ENCODE measurements at regions not wholly inside any gene's neighbourhood (a gene's known extent, or its start where the extent isn't known, plus 50 kb on each side); places are given as distances from the start of the nearest gene placed in this dataset.
"Not testable (repeated sequence)": the region's sequence is repeated elsewhere in the genome, so short reads cannot be mapped to it uniquely, and the experiment has no call there.

DNA sequence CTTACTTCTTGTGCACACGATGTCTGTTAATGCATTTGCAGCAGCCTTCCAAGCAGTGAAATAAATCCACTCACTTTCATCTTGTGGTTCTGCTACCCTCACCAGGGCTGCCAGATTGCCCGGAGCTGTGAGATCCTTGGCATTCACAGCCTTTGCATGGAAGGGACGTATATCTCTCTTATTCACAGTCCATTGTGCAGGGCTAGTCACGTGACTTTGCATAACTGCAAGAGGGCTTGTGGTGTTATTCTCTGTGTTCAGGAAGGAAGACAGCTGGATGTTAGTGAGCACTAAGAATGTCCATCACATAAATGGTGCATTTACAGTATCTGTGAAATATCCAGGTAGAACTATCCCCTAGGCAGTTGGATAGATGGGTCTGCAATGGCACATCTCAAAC is 96.5 kb upstream of the BEND4 start:
- TF ChIP-seq ZNF274 (IDR thresholded peaks at IDR 0.05; ENCODE audit: low read depth, low read length) (no peak), SUZ12 (IDR thresholded peaks at IDR 0.05; ENCODE audit: extremely low read depth, insufficient read depth, insufficient read length) (no peak), YY1 (IDR thresholded peaks at IDR 0.05; ENCODE audit: insufficient read depth, insufficient read length) (no peak)
- H3K36me3 ChIP-seq (ENCODE audit: insufficient read depth, insufficient read length, low read length), result no peaks in the 10 kb centered on the region
- no peaks in the 10 kb centered on the region for H3K27me3 ChIP-seq (ENCODE audit: insufficient read depth, insufficient read length)
- H3K9me3 ChIP-seq (ENCODE audit: insufficient read depth, low read length), result no peaks in the 10 kb centered on the region
- no peak for DNase-seq (ENCODE audit: low read depth, low spot score)
- H3K4me3 ChIP-seq (ENCODE audit: insufficient read length, low read depth), result no peak overlapping the region
- H3K4me1 ChIP-seq (ENCODE audit: insufficient read depth, insufficient read length), result no peaks in the 10 kb centered on the region
- no peak overlapping the region for H3K9ac ChIP-seq (ENCODE audit: insufficient read length, low read depth)

- Histone ChIP-seq H3K4me3 (ENCODE audit: insufficient read length, low read depth) (no peak overlapping the region), H3K4me1 (ENCODE audit: insufficient read depth, insufficient read length) (no peaks in the 10 kb centered on the region), H3K9me3 (ENCODE audit: insufficient read depth, low read length) (no peaks in the 10 kb centered on the region), H3K36me3 (ENCODE audit: insufficient read depth, insufficient read length, low read length) (no peaks in the 10 kb centered on the region), H3K9ac (ENCODE audit: insufficient read length, low read depth) (no peak overlapping the region), H3K27me3 (ENCODE audit: insufficient read depth, insufficient read length) (no peaks in the 10 kb centered on the region)
- TF ChIP-seq SUZ12 (IDR thresholded peaks at IDR 0.05; ENCODE audit: extremely low read depth, insufficient read depth, insufficient read length) (no peak), ZNF274 (IDR thresholded peaks at IDR 0.05; ENCODE audit: low read depth, low read length) (no peak), YY1 (IDR thresholded peaks at IDR 0.05; ENCODE audit: insufficient read depth, insufficient read length) (no peak)
- DNase-seq (ENCODE audit: low read depth, low spot score), result no peak
These were observed 99.9 kb upstream of the BEND4 start for GRCh38 chr4:42252315-42252714.

DNA sequence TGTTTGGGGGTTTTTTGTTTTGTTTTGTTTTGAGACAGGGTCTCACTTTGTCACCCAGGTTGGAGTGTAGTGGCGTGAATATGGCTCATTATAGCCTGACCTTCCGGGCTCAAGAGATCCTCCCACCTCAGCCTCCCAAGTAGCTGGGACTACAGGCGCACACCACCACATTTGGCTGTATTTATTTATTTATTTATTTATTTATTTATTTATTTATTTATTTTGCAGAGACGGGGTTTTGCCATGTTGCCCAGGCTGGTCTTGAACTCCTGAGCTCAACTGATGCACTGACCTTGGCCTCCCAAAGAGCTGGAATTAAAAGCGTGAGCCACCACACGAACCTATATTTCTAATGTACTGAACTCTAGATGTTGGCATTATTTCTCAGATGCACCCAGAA is 105.2 kb upstream of the BEND4 start:
- not testable (repeated sequence) for H3K9ac ChIP-seq (ENCODE audit: insufficient read length, low read depth); H3K27me3 ChIP-seq (ENCODE audit: insufficient read depth, insufficient read length); DNase-seq (ENCODE audit: low read depth, low spot score); H3K36me3 ChIP-seq (ENCODE audit: insufficient read depth, insufficient read length, low read length); H3K9me3 ChIP-seq (ENCODE audit: insufficient read depth, low read length); H3K4me1 ChIP-seq (ENCODE audit: insufficient read depth, insufficient read length); H3K4me3 ChIP-seq (ENCODE audit: insufficient read length, low read depth)

- Histone ChIP-seq H3K9ac (ENCODE audit: insufficient read length, low read depth) (no peak overlapping the region), H3K4me1 (ENCODE audit: insufficient read depth, insufficient read length) (no peaks in the 10 kb centered on the region), H3K27me3 (ENCODE audit: insufficient read depth, insufficient read length) (no peaks in the 10 kb centered on the region), H3K4me3 (ENCODE audit: insufficient read length, low read depth) (no peak overlapping the region), H3K36me3 (ENCODE audit: insufficient read depth, insufficient read length, low read length) (no peaks in the 10 kb centered on the region), H3K9me3 (ENCODE audit: insufficient read depth, low read length) (peaks cover 23% of the 10 kb centered on the region; the same call in 1 of the 2 replicates)
- no peak for DNase-seq (ENCODE audit: low read depth, low spot score)
- TF ChIP-seq YY1 (IDR thresholded peaks at IDR 0.05; ENCODE audit: insufficient read depth, insufficient read length) (no peak), SUZ12 (IDR thresholded peaks at IDR 0.05; ENCODE audit: extremely low read depth, insufficient read depth, insufficient read length) (no peak), ZNF274 (IDR thresholded peaks at IDR 0.05; ENCODE audit: low read depth, low read length) (no peak)
These were observed 110.4 kb upstream of the BEND4 start for GRCh38 chr4:42262701-42263490.

DNA sequence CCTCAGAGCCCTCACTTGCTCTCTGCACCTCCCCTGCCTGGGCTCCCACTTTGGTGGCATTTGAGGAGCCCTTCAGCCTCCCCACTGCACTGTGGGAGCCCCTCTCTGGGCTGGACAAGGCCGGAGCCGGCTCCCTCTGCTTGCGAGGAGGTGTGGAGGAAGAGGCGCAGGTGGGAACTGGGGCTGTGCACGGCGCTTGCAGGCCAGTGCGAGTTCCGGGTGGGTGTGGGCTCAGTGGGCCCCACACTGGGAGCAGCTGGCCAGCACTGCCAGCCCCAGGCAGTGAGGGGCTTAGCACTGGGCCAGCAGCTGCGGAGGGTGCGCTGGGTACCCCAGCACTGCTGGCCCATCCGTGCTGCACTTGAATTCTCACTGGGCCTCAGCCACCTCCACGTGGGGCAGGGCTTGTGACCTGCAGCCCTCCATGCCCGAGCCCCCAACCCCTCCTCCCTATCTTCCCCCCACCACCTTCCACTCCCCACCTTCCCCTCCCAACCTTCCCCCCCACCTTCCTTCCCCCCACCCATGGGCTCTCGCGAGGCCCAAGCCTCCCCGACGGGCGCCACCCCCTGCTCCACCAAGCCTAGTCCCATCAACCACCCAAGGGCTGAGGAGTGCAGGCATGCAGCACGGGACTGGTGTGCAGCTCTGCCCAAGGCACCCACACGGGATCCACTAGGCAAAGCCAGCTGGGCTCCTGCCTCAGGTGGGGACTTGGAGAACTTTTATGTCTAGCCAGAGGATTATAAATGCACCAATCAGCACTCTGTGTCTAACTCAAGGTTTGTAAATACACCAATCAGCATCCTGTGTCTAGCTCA is 113.5 kb upstream of the BEND4 start:
- H3K36me3 ChIP-seq (ENCODE audit: insufficient read depth, insufficient read length, low read length), result no peaks in the 10 kb centered on the region
- no peaks in the 10 kb centered on the region for H3K27me3 ChIP-seq (ENCODE audit: insufficient read depth, insufficient read length)
- TF ChIP-seq ZNF274 (IDR thresholded peaks at IDR 0.05; ENCODE audit: low read depth, low read length) (no peak), SUZ12 (IDR thresholded peaks at IDR 0.05; ENCODE audit: extremely low read depth, insufficient read depth, insufficient read length) (no peak), YY1 (IDR thresholded peaks at IDR 0.05; ENCODE audit: insufficient read depth, insufficient read length) (no peak)
- H3K9me3 ChIP-seq (ENCODE audit: insufficient read depth, low read length), result peaks cover 23% of the 10 kb centered on the region; the same call in 1 of the 2 replicates
- H3K4me1 ChIP-seq (ENCODE audit: insufficient read depth, insufficient read length), result no peaks in the 10 kb centered on the region
- no peak for DNase-seq (ENCODE audit: low read depth, low spot score)
- no peak overlapping the region for H3K9ac ChIP-seq (ENCODE audit: insufficient read length, low read depth)
- H3K4me3 ChIP-seq (ENCODE audit: insufficient read length, low read depth), result no peak overlapping the region

- peaks cover 33% of the 10 kb centered on the region; the same call in 1 of the 2 replicates for H3K9me3 ChIP-seq (ENCODE audit: insufficient read depth, low read length)
- no peak for DNase-seq (ENCODE audit: low read depth, low spot score)
- no peaks in the 10 kb centered on the region for H3K4me1 ChIP-seq (ENCODE audit: insufficient read depth, insufficient read length)
- no peak overlapping the region for H3K9ac ChIP-seq (ENCODE audit: insufficient read length, low read depth)
- H3K4me3 ChIP-seq (ENCODE audit: insufficient read length, low read depth), result no peak overlapping the region
- no peaks in the 10 kb centered on the region for H3K27me3 ChIP-seq (ENCODE audit: insufficient read depth, insufficient read length)
- TF ChIP-seq ZNF274 (IDR thresholded peaks at IDR 0.05; ENCODE audit: low read depth, low read length) (no peak), SUZ12 (IDR thresholded peaks at IDR 0.05; ENCODE audit: extremely low read depth, insufficient read depth, insufficient read length) (no peak), YY1 (IDR thresholded peaks at IDR 0.05; ENCODE audit: insufficient read depth, insufficient read length) (no peak)
- H3K36me3 ChIP-seq (ENCODE audit: insufficient read depth, insufficient read length, low read length), result no peaks in the 10 kb centered on the region
These were observed 115.3 kb upstream of the BEND4 start for GRCh38 chr4:42267724-42268123.

- Histone ChIP-seq H3K9me3 (ENCODE audit: insufficient read depth, low read length) (peaks cover 29% of the 10 kb centered on the region; the same call in 1 of the 2 replicates), H3K27me3 (ENCODE audit: insufficient read depth, insufficient read length) (no peaks in the 10 kb centered on the region), H3K9ac (ENCODE audit: insufficient read length, low read depth) (no peak overlapping the region), H3K4me3 (ENCODE audit: insufficient read length, low read depth) (no peak overlapping the region), H3K36me3 (ENCODE audit: insufficient read depth, insufficient read length, low read length) (no peaks in the 10 kb centered on the region), H3K4me1 (ENCODE audit: insufficient read depth, insufficient read length) (no peaks in the 10 kb centered on the region)
- no peak for TF ChIP-seq SUZ12 (IDR thresholded peaks at IDR 0.05; ENCODE audit: extremely low read depth, insufficient read depth, insufficient read length)
- TF ChIP-seq ZNF274 (IDR thresholded peaks at IDR 0.05; ENCODE audit: low read depth, low read length), result no peak
- TF ChIP-seq YY1 (IDR thresholded peaks at IDR 0.05; ENCODE audit: insufficient read depth, insufficient read length), result no peak
- no peak for DNase-seq (ENCODE audit: low read depth, low spot score)
These were observed 116.4 kb upstream of the BEND4 start for GRCh38 chr4:42268824-42269223.

Measured in NT2/D1 (cell line).